HG03175 (cell line): ENCODE measurements at regions not wholly inside any gene's neighbourhood (a gene's known extent, or its start where the extent isn't known, plus 50 kb on each side); places are given as distances from the start of the nearest gene placed in this dataset.
A peak's percentile ranks its signal among the peaks of the same experiment; 100 is the strongest.

Source experiments
- ATAC-seq: cut with Tn5 transposase; IDR thresholded peaks from one replicate; pipeline ENCODE4 v1.9.1; 2021; ENCODE audit warnings: mild to moderate bottlenecking, moderate library complexity; ENCODE audit not compliant: unreplicated experiment

DNA sequence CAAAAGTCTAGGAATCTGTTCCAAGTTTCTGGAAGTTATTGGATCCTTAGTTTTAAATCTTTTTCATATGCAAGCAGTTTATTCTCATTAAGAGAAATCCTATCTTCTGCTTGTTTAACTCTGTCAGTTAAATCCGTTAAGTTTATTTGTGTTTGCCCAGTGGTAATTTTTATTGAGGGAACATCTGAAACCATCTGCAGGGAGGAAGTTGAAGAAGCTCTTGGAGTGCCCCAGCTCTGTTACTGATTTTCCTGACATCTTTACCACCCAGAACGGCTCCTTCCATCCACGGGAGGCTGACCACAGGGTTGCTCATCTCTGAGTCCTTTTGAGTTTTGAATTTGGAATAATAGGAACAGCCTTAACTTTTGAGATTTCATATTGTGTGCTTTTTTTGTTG is 99.9 kb upstream of the ZNF618 start:
- no peak for ATAC-seq

DNA sequence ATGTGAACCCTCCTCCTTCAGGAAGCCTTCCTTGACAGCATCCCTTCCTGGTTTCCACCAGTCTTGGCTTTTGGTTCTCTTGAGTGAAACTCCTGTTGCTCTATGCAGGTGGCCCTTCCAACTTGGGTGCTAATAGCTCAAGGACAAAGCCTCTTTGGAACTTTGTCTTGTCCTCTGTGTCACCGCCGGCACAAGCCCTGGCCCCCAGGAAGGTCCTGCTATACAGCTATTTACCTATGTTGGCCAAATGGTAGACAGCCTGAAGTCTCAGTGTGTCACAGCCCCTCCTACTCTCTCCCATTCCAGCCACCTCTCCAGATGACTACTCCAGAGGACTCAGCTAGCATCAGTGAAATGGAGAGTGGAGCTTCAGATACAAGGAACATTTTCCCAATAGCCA is 94.7 kb upstream of the ZNF618 start:
- no peak for ATAC-seq

DNA sequence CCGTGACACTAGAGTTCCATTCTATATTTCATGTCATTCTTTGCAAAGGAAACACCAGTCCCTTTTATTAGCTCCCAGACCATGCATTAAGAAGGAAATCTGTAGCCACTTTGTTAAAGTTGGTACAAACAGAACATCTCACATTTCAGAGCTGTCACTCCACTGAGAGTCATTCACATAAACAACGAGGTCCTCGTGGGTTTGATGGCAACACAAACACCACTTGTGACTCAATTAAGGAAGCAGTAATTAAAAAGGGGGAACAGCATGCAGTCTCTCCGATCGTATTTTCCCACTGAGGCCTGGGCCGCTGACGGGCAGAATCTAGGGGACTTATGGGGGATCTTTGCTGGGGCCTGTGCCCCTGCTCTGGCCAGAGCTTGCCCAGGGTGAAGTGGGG is 94.2 kb upstream of the ZNF618 start:
- ATAC-seq = no peak

DNA sequence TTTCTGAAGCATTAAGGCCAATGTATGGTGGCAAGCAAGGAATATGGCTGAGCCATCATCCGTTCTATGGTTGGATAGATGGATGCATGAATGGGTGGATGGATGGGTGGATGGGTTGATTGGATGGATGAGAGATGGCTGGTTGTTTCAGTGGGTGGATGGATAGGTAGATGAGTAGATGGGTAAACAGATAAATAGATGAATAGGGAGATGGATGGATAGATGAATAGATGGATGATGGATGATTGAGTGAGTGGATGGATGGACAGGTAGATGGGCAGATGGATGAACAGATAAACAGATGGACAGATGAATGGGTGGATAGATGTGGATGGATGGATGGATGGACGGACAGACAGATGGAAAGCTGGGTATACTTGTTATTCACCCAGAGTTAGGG is 92.6 kb upstream of the ZNF618 start:
- ATAC-seq = no peak

GRCh38 chr9:113785334-113785733 is 90.8 kb upstream of the ZNF618 start:
- no peak for ATAC-seq

DNA sequence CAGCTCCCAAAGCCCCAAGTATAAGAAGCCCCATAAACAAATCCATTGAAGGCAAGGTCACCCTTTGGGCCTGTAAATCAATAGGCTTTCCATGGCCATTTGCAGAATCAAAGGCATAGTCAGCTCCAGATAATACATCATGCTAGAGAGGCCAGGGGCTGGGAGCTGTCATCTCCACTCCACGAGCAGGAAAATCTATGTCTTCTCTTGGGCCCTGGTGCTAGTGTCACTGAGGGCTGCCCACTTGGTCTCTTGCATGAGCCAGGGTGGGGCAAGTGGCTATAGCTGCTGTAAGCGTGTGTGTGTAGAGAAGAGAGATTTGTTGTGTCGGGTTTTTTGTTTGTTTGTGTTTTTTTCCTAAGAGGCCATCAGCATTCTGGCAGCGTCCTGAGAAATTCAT is 90.0 kb upstream of the ZNF618 start:
- ATAC-seq = no peak

DNA sequence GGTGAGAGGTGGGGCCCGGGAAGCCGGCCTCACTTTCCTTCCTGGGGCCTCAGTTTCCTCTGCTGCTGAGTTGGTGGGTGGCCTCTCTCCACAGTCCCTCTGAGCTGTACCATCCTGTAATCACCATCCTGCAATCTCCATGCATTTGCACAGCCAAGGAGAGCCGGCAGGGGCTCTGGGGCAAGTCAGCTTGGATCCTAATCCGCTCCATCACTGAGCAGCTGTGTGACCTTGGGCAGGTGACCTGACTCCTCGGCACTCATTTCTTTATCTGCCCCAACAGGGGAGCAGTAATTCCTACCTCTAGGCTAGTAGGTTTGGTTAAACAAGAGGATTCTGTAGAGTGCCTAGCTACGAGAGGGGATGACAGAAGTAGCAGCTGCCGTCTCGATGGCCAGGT is 88.2 kb upstream of the ZNF618 start:
- no peak for ATAC-seq

DNA sequence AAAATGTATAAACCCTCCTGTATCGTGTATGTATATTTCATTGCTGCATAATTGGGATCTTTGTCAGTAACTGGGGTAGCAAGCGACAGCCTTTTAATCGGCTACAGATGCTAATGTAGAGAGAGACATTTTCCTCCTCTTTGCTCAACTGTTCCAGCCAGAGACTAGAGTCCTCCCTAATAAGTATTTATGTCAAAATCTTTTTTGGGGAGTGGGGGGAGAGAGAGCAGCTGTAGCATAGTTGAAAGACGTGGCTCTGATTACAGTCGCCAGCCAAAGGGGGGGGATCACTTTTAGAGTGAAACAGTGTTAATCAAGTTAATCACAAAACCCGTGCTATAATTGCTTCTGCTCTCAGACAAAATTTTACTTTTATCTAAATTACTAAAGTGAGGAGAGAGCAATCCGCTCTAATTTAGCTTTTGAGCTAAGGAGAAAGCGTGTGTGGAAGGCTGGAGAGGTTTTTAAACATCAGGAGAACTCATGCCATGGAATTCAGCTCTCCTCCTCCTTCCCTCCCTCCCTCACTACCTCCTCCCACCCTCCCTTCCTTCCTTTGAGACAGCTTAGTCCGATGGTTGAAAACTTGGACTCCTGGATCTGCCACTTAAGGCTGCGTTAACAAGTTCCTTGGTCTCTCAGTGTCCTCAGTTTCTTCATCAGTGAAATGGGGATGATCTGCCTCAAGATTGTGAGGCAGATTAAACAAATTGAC is 87.3 kb upstream of the ZNF618 start:
- ATAC-seq = no peak

DNA sequence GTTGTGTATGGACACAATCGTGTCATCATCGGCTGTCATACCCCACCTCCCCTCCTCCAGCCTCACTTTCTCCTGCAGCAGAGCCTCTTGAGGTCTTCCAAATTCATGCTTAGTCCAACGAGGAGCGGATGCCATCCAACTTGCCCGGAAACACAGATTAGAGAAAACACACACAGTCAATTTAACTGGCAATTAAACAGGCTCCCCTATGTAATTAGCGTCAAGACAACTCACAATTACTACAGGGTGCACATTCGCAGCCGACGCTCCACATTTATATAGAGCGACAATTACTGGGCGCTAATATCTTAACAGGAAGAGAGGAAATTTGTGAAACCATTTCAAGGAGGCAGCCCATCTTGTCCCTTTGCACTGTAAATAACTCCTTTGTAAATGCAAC is 86.0 kb upstream of the ZNF618 start:
- no peak for ATAC-seq

- ATAC-seq = no peak
These were observed 82.6 kb upstream of the ZNF618 start for GRCh38 chr9:113793558-113793957.

DNA sequence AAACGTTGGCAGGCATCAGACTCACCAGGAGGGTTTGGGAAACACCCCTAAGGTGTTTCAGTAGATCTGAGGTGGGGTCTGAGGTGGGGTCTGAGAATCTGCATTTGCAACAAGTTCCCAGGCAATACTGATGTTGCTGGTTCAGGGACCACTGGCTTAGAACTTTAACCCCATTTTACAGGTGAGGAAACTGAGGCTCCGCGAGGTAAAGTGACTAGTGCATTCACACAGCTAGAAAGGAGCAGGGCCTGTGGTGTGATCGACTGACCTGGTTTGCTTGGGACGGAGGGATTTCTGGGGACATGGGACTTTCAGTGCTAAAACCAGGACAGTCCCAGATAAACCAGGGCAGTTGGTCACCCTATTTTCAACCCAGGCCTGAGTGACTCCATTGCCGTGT is 81.4 kb upstream of the ZNF618 start:
- ATAC-seq = no peak

DNA sequence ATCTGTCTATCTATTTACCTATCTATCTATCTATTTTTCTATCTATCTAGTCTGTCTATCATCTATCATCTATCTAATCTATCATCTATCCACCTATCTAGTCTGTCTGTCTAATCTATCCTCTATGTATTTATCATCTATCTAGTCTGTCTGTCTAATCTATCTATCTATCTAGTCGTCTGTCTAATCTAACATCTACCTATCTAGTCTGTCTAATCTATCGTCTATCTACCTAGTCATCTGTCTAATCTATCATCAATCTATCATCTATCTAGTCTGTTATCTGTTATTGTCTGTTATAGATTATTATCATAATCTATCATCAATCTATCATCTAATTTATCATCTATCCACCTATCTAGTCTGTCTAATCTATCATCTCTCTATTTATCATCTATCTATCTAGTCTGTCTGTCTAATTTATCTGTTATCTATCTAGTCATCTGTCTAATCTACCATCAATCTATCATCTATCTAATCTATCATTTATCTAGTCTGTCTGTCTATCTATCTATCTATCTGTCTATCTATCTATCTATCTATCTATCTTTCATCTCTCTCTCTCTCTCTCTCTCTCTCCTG is 80.2 kb upstream of the ZNF618 start:
- no peak for ATAC-seq

GRCh38 chr9:113796646-113797426 is 79.3 kb upstream of the ZNF618 start:
- ATAC-seq = no peak

DNA sequence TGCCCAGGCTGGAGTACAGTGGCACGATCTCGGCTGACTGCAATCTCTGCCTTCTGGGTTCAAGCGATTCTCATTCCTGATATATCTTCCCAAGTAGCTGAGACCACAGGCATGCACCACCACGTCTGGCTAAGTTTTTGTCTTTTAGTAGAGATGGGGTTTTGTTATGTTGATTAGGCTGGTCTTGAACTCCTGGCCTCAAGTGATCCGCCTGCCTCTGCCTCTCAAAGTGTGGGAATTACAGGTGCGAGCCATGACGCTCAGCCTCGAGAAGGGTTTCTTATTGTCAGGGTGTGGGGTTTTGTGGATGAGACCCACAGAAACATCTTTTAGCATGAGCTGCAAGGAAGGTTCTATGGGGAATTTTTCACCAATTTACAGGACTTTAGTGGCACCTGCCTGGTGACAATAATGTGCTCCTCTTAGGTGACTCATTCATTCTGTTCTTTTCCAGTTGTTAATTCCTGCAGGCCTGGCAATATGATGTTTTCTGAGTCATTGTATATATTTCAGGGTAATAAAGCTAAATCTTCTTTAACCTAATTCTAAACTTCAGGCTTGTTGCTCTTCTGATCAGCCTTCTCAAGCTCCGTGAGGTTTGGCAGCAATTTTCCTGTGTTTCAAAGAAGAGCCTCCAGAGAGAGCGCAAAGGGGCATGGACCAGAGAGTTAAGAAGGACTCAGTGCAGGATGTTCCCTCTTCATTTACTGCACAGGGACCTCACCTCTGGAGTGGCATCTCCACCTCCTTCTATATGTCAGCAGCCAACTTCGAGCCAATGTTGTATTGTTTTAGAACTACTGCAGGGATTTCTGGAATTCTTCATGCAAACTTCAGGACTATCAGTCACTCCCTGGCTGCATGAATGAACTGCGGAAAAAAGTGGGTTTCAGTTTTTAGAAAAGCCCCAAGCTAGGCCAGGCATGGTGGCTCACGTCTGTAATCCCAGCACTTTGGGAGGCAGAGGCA is 77.8 kb upstream of the ZNF618 start:
- no peak for ATAC-seq

- no peak for ATAC-seq
These were observed 75.8 kb upstream of the ZNF618 start for GRCh38 chr9:113800276-113800675.

DNA sequence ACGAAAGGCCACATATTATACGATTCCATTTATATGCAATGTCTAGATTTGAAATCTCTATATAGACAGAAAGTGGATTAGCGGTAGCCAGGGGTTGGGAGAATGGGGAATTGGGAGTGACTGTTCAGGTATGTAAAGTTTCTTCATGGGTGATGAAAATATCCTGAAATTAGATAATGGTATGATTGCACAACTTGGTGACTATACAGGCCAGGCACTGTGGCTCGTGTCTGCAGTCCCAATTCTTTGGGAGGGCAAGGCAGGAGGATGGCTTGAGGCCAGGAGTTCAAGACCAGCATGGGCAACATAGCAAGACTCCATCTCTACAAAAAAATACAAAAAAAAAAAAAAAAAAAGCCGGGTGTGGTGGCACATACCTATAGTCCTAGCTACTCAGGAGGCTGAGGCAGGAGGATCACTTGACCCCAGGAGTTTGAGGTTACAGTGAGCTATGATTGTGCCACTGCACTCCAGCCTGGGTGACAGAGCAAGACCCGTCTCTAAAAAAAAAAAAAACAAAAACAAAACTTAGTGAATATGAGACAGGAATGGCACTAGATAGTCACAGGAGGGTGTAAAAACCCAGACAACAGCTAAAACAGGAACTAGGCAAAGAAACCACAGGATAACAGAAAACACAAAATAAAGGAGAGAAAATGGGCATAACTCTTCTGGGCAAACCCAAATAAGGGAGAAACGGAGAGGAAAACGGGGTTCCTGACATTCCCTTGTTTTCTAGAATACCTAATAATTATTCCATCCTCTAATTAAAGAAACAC is 72.1 kb upstream of the ZNF618 start:
- ATAC-seq = no peak

GRCh38 chr9:113805486-113806132 is 70.5 kb upstream of the ZNF618 start:
- no peak for ATAC-seq

DNA sequence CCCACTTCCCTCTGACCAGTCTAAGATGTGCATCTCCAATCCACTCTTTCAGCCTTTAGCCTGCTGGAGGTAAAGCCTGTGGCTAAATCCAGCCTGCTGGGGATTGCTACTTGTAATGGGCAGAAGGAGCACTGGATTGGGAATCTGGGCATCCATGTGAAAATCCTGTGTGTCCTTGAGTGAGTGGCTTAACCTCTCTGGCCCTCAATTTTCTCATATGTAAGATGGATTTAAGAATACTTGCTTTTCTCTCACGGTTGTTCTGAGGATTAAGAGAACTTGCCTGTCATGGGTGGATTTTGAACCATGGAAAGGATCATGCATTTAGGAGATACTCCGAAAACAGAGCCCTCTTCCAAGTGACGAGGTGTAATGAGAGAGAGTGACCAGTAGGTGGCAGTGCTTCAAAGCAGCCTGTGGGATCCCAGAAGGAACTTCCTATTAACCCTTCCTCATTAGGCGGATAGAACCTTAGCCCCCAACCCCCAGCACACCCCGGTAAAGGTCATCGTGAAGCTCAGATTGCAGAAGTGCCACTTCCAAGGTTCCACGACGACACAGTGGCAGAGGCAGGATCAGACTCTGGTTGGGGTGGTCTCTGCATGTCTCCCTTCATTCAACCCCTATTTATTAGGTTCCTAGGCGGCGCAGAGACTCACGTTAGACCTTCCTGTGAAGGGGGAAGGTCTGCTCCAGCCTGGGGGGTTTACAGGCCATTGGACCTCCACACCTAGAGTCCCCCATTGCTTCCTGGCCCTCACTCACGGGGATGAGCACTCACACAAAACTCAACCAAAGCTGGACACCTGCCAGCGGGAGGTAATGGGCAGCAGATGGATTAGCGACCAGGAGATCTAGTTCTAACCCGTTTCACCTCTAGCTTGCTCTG is 68.7 kb upstream of the ZNF618 start:
- peak; percentile 70 for ATAC-seq
